K562 (cell line): ENCODE measurements at regions not wholly inside any gene's neighbourhood (a gene's known extent, or its start where the extent isn't known, plus 50 kb on each side); places are given as distances from the start of the nearest gene placed in this dataset.

Experiments
- ATF3 ChIP-seq, 2 experiments: fragments of 450-650 bp in 1 of 2; sonication (generic) in 1 of 2; formaldehyde crosslinking in 1 of 2; IDR thresholded peaks in 1 of 2; conservative IDR thresholded peaks in 1 of 2; 2 replicates each; pipeline versions ENCODE4 v1.6.1 to v1.8.1; 2016 to 2023; ENCODE audit warnings: mild to moderate bottlenecking in 2 of 2, moderate library complexity in 2 of 2, inconsistent platforms in 1 of 2, missing genetic modification reagents in 1 of 2
- DPF2 ChIP-seq: fragments of 450-650 bp; IDR thresholded peaks from 2 replicates; pipeline ENCODE4 v1.6.1; 2016
- HINFP ChIP-seq: fragments of 450-650 bp; conservative IDR thresholded peaks from 2 replicates; pipeline ENCODE4 v1.6.1; 2016; ENCODE audit warnings: missing genetic modification characterization, low read depth, mild to moderate bottlenecking, control low read depth, missing compliant biosample characterization
- HMG20B ChIP-seq: fragments of 250-450 bp; sonication (Bioruptor Pico); IDR thresholded peaks from 2 replicates; pipeline ENCODE4 v1.5.0; 2021; ENCODE audit warnings: mild to moderate bottlenecking
- HNRNPK ChIP-seq: fragments of 200-400 bp; formaldehyde crosslinking; IDR thresholded peaks from one replicate; pipeline ENCODE4 v1.6.1; 2018; ENCODE audit warnings: mild to moderate bottlenecking, low read depth, low read length; ENCODE audit not compliant: poor library complexity, severe bottlenecking
- HNRNPUL1 ChIP-seq: fragments of 200-400 bp; formaldehyde crosslinking; IDR thresholded peaks from 2 replicates; pipeline ENCODE4 v1.6.1; 2017; ENCODE audit warnings: low read length
- JUN ChIP-seq, 2 experiments: sonication (generic) in 1 of 2; formaldehyde crosslinking in 1 of 2; IDR thresholded peaks; 2 replicates each; pipeline versions ENCODE4 v1.6.1 to v1.8.0; 2012 to 2022; ENCODE audit warnings: borderline replicate concordance in 2 of 2, mild to moderate bottlenecking in 2 of 2, improper control_type of control experiment in 1 of 2, low read depth in 1 of 2, low read length in 1 of 2, missing genetic modification reagents in 1 of 2
- LCOR ChIP-seq: sonication (generic); formaldehyde crosslinking; IDR thresholded peaks from 2 replicates; pipeline ENCODE4 v1.8.0; 2022; ENCODE audit warnings: mild to moderate bottlenecking, missing genetic modification reagents
- MIER1 ChIP-seq: fragments of 450-650 bp; IDR thresholded peaks from 2 replicates; pipeline ENCODE4 v1.6.1; 2016; ENCODE audit warnings: antibody characterized with exemption, mild to moderate bottlenecking, low read depth
- PRPF4 ChIP-seq: fragments of 200-400 bp; formaldehyde crosslinking; IDR thresholded peaks from one replicate; pipeline ENCODE4 v1.6.1; 2017; ENCODE audit warnings: low read length, low read depth, mild to moderate bottlenecking; ENCODE audit not compliant: insufficient read depth, poor library complexity, severe bottlenecking
- RBM22 ChIP-seq: fragments of 200-400 bp; formaldehyde crosslinking; IDR thresholded peaks from 2 replicates; pipeline ENCODE4 v1.6.1; 2018; ENCODE audit warnings: low read length, low read depth; ENCODE audit not compliant: poor library complexity, severe bottlenecking
- RFX5 ChIP-seq: IDR thresholded peaks from 2 replicates; pipeline ENCODE4 v1.6.1; 2011; ENCODE audit warnings: low read depth, mild to moderate bottlenecking, improper control_type of control experiment, low read length
- SIN3A ChIP-seq, 2 experiments: fragments of 150-350 bp in 1 of 2; IDR thresholded peaks; 2 replicates each; pipeline ENCODE4 v1.6.1; 2011 to 2016; ENCODE audit warnings: borderline replicate concordance in 2 of 2, low read depth in 2 of 2, low read length in 2 of 2, mild to moderate bottlenecking in 2 of 2, moderate library complexity in 2 of 2; ENCODE audit not compliant: control insufficient read depth in 1 of 2
- SMARCE1 ChIP-seq: fragments of 450-650 bp; IDR thresholded peaks from 2 replicates; pipeline ENCODE4 v1.7.1; 2016; ENCODE audit warnings: mild to moderate bottlenecking
- SREBF1 ChIP-seq: fragments of 150-350 bp; IDR thresholded peaks from 2 replicates; pipeline ENCODE4 v1.6.1; 2014; ENCODE audit warnings: antibody characterized with exemption, low read depth, low read length, borderline replicate concordance
- TAF7 ChIP-seq: fragments of 450-650 bp; IDR thresholded peaks from 2 replicates; pipeline ENCODE4 v1.6.1; 2016; ENCODE audit warnings: missing genetic modification characterization, missing compliant biosample characterization
- ZNF609 ChIP-seq: sonication (generic); formaldehyde crosslinking; IDR thresholded peaks from 2 replicates; pipeline ENCODE4 v1.8.1; 2023; ENCODE audit warnings: missing genetic modification reagents, mild to moderate bottlenecking, borderline replicate concordance

GRCh38 chr4:186900232-186900900 is 176.7 kb upstream of the FAT1 start (continued):
- no peak for TF ChIP-seq HNRNPK
- no peak for TF ChIP-seq RBM22
- no peak for TF ChIP-seq TAF7 (tag)
- TF ChIP-seq SMARCE1 = peak; percentile 59; the same call in 1 of the 2 replicates
- peak; percentile 76 for TF ChIP-seq DPF2
- TF ChIP-seq ZNF609 (CRISPR knock-in tag) = no peak
- no peak for TF ChIP-seq SIN3A (IDR thresholded peaks at IDR 0.05; ENCODE audit: borderline replicate concordance in 2 of 2, control insufficient read depth in 1 of 2, low read depth in 2 of 2, low read length in 2 of 2)
- no peak for TF ChIP-seq HMG20B (CRISPR knock-in tag)
- peak; percentile 82 for TF ChIP-seq ATF3 (IDR thresholded peaks at IDR 0.05)
- TF ChIP-seq ATF3 (CRISPR knock-in tag; conservative IDR thresholded peaks at IDR 0.05) = no peak
- no peak for TF ChIP-seq PRPF4
- TF ChIP-seq LCOR = no peak
- no peak for TF ChIP-seq HNRNPUL1
- TF ChIP-seq SREBF1 = no peak
- TF ChIP-seq RFX5 = no peak
- TF ChIP-seq HINFP (tag) = no peak
- peak; percentile 68; the same call in 1 of the 2 replicates for TF ChIP-seq JUN (IDR thresholded peaks at IDR 0.05; ENCODE audit: borderline replicate concordance, low read depth, low read length)
- TF ChIP-seq JUN (CRISPR knock-in tag; IDR thresholded peaks at IDR 0.05; ENCODE audit: borderline replicate concordance) = no peak
- TF ChIP-seq MIER1 = no peak
- TF ChIP-seq, all 486 proteins: peak for 40
